ENCODE measurements at regions not wholly inside any gene's neighbourhood (a gene's known extent, or its start where the extent isn't known, plus 50 kb on each side); places are given as distances from the start of the nearest gene placed in this dataset.

DNA sequence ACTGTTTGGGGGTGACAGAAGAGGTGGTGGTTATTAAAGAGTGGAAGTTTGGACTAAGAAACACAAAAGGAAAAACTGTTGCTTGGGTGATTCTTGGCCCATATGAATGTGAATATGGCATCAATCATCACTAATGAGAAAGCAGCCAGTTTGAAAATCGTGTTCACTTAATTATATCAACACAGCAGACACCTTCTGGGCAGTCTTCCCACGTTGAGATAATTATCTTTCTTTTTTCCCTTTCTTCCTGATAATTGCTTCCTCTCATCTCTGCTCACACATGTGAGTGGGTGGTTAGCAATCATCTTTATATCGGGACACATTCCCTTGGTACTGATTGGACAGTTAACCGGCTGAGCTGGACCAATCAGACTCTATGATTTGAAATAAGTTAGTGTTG, 539.7 kb downstream of the AACS start:
- TF ChIP-seq CTCF (IDR thresholded peaks at IDR 0.05 in 8 of 11, conservative IDR thresholded peaks at IDR 0.05 in 3 of 11) (no peak), POLR2A (IDR thresholded peaks at IDR 0.05) (no peak), POLR2AphosphoS5 (IDR thresholded peaks at IDR 0.05) (no peak)
